ENCODE measurements at regions not wholly inside any gene's neighbourhood (a gene's known extent, or its start where the extent isn't known, plus 50 kb on each side); places are given as distances from the start of the nearest gene placed in this dataset.
"Not testable (repeated sequence)": the region's sequence is repeated elsewhere in the genome, so short reads cannot be mapped to it uniquely, and the experiment has no call there.

- DNase-seq (ENCODE audit: low spot score) = no peak
Observed at GRCh38 chr1:218874801-218875400, 298.8 kb upstream of the LYPLAL1 start.

GRCh38 chr1:218878369-218878768 lies 295.3 kb upstream of the LYPLAL1 start:
- no peak for DNase-seq (ENCODE audit: low spot score)

- no peak for DNase-seq (ENCODE audit: low spot score)
Observed at GRCh38 chr1:218880484-218881060, 293.1 kb upstream of the LYPLAL1 start.

- DNase-seq (ENCODE audit: low spot score) = no peak
Observed at GRCh38 chr1:218882454-218882853, 291.2 kb upstream of the LYPLAL1 start.

GRCh38 chr1:218886101-218886871 lies 287.4 kb upstream of the LYPLAL1 start:
- DNase-seq (ENCODE audit: low spot score) = peak; percentile 43

GRCh38 chr1:218887141-218887925 lies 286.3 kb upstream of the LYPLAL1 start:
- no peak for DNase-seq (ENCODE audit: low spot score)

- peak; percentile 6 for DNase-seq (ENCODE audit: low spot score)
Observed at GRCh38 chr1:218890451-218890850, 283.2 kb upstream of the LYPLAL1 start.

GRCh38 chr1:218891577-218891976 lies 282.1 kb upstream of the LYPLAL1 start:
- DNase-seq (ENCODE audit: low spot score) = no peak

- DNase-seq (ENCODE audit: low spot score) = no peak
Observed at GRCh38 chr1:218895064-218895587, 278.6 kb upstream of the LYPLAL1 start.

GRCh38 chr1:218896202-218896601 lies 277.5 kb upstream of the LYPLAL1 start:
- no peak for DNase-seq (ENCODE audit: low spot score)

- DNase-seq (ENCODE audit: low spot score) = no peak
Observed at GRCh38 chr1:218898921-218899320, 274.8 kb upstream of the LYPLAL1 start.

- no peak for DNase-seq (ENCODE audit: low spot score)
Observed at GRCh38 chr1:218900615-218901014, 273.1 kb upstream of the LYPLAL1 start.

GRCh38 chr1:218904416-218904815 lies 269.3 kb upstream of the LYPLAL1 start:
- no peak for DNase-seq (ENCODE audit: low spot score)

- DNase-seq (ENCODE audit: low spot score) = no peak
Observed at GRCh38 chr1:218916720-218917119, 257.0 kb upstream of the LYPLAL1 start.

GRCh38 chr1:218917656-218918055 lies 256.0 kb upstream of the LYPLAL1 start:
- DNase-seq (ENCODE audit: low spot score) = no peak

- DNase-seq (ENCODE audit: low spot score) = no peak
Observed at GRCh38 chr1:218925777-218926176, 247.9 kb upstream of the LYPLAL1 start.

GRCh38 chr1:218926631-218927030 lies 247.0 kb upstream of the LYPLAL1 start:
- DNase-seq (ENCODE audit: low spot score) = no peak

- no peak for DNase-seq (ENCODE audit: low spot score)
Observed at GRCh38 chr1:218930000-218930399, 243.7 kb upstream of the LYPLAL1 start.

- DNase-seq (ENCODE audit: low spot score) = no peak
Observed at GRCh38 chr1:218930472-218931241, 243.0 kb upstream of the LYPLAL1 start.

- no peak for DNase-seq (ENCODE audit: low spot score)
Observed at GRCh38 chr1:218931324-218931723, 242.4 kb upstream of the LYPLAL1 start.

- no peak for DNase-seq (ENCODE audit: low spot score)
Observed at GRCh38 chr1:218933513-218933912, 240.2 kb upstream of the LYPLAL1 start.

GRCh38 chr1:218935408-218935807 lies 238.3 kb upstream of the LYPLAL1 start:
- DNase-seq (ENCODE audit: low spot score) = not testable (repeated sequence)

All from Ammon's horn (tissue), 1 donor.